ENCODE measurements at regions not wholly inside any gene's neighbourhood (a gene's known extent, or its start where the extent isn't known, plus 50 kb on each side); places are given as distances from the start of the nearest gene placed in this dataset.

DNA sequence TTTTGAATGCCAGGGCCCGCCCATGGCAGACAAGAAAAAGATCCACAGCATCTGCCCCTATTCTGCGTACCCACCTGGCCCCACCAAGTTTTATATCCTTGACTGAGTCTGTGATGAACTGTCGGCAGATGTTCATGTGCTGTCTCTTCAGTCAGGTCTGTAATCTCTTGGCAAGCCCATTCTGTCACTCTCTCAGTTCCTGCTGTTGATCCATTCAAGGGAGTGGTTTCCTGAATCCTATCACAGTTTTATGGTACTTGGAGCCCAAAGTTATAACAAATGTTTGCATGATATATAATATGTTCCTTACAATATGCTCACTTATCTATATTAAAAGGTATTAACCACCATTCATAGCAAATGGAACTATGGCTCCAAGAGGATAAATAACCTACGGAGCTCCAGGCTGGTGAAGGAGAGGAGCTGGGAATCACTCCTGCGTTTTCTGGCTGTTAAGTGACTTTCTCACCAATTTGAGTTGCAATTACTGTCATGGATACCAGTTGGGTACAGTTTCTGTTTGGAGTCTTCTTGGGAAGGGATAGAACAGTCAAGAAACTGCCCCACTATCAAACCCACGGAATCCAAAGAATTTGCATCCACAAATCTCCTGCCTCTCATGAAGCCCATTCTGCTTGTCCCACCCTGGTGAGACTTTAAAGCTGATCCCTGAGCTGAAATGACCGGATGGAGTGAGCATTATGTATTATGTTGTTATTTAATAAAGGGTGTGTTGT, 103.4 kb upstream of the SPRY4 start:
- no peak for DNase-seq (ENCODE audit: low read depth)
- H3K4me3 ChIP-seq (ENCODE audit: control insufficient read depth, low read depth, low read length) = no peak overlapping the region
- no peak for TF ChIP-seq CTCF (conservative IDR thresholded peaks at IDR 0.05; ENCODE audit: control insufficient read depth, insufficient read depth, low read depth, low read length)

GRCh38 chr5:142427529-142427928, 102.7 kb upstream of the SPRY4 start:
- H3K4me3 ChIP-seq (ENCODE audit: control insufficient read depth, low read depth, low read length) = no peak overlapping the region
- DNase-seq (ENCODE audit: low read depth) = no peak
- TF ChIP-seq CTCF (conservative IDR thresholded peaks at IDR 0.05; ENCODE audit: control insufficient read depth, insufficient read depth, low read depth, low read length) = no peak

GRCh38 chr5:142427015-142427364, 102.2 kb upstream of the SPRY4 start:
- peak; percentile 81 for DNase-seq (ENCODE audit: low read depth)
- H3K4me3 ChIP-seq (ENCODE audit: control insufficient read depth, low read depth, low read length) = no peak overlapping the region
- TF ChIP-seq CTCF (conservative IDR thresholded peaks at IDR 0.05; ENCODE audit: control insufficient read depth, insufficient read depth, low read depth, low read length) = no peak

GRCh38 chr5:142426129-142427014, 101.6 kb upstream of the SPRY4 start:
- peak; percentile 43 for DNase-seq (ENCODE audit: low read depth)
- TF ChIP-seq CTCF (conservative IDR thresholded peaks at IDR 0.05; ENCODE audit: control insufficient read depth, insufficient read depth, low read depth, low read length) = no peak
- H3K4me3 ChIP-seq (ENCODE audit: control insufficient read depth, low read depth, low read length) = no peak overlapping the region

DNA sequence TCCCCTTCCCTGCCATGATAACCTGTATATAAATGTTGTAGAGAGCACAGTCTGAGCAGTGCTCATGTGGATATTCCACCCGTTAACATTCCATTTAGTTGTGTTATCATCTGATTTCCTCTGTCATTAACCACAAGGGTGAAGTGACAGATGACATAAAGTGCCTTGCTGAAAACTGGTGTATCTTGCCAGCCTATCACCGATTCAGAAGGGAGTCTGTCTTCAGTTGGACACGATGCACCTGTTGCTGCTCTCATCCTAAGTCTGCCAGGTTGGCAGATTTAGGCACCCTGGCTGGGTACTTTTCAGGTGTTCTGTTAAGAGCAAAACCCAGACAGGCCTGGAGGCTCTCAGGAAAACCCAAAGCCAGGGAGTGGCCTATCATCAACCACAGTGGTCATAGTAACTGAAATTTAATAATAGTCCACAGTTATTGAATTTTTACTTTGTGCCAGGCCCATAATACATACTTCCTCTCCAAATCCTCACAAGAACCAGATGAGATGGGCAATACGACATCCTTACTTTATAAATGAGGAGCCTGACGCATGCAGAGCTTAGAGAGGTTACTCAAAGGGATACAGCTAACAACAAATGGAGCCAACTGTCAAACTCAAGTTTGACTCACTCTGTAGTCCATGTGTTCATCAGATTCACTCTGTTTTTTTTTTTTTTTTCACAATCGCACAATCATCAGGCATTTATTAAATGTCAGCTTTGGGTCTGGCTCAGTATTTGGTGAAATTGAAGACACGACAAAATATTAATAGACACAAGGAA, 100.7 kb upstream of the SPRY4 start:
- H3K4me3 ChIP-seq (ENCODE audit: control insufficient read depth, low read depth, low read length) = no peak overlapping the region
- no peak for TF ChIP-seq CTCF (conservative IDR thresholded peaks at IDR 0.05; ENCODE audit: control insufficient read depth, insufficient read depth, low read depth, low read length)
- peak; percentile 93 for DNase-seq (ENCODE audit: low read depth)

GRCh38 chr5:142422429-142422828, 97.6 kb upstream of the SPRY4 start:
- TF ChIP-seq CTCF (conservative IDR thresholded peaks at IDR 0.05; ENCODE audit: control insufficient read depth, insufficient read depth, low read depth, low read length) = no peak
- no peak overlapping the region for H3K4me3 ChIP-seq (ENCODE audit: control insufficient read depth, low read depth, low read length)
- DNase-seq (ENCODE audit: low read depth) = peak; percentile 73
